ENCODE measurements at regions not wholly inside any gene's neighbourhood (a gene's known extent, or its start where the extent isn't known, plus 50 kb on each side); places are given as distances from the start of the nearest gene placed in this dataset.

DNA sequence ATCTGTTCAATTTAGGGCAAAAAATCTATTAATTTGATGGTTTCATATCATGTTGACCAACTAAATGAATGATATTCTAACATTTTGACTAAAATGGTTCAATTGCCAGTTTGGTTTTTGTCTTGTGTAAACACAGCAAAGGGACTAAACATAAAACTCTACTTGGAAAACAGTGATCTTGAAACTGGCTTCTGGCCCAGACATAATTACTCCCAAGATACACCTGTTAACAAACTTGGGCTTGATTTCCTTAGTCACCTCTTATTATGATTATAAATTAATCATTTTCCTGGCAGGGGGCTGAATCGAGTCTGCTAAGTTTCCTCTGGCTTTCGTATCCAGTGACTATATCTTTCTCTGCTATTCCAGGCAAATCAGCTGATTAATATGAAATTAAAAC is 78.0 kb upstream of the OXGR1 start:
- CTCF ChIA-PET = no interaction called here

DNA sequence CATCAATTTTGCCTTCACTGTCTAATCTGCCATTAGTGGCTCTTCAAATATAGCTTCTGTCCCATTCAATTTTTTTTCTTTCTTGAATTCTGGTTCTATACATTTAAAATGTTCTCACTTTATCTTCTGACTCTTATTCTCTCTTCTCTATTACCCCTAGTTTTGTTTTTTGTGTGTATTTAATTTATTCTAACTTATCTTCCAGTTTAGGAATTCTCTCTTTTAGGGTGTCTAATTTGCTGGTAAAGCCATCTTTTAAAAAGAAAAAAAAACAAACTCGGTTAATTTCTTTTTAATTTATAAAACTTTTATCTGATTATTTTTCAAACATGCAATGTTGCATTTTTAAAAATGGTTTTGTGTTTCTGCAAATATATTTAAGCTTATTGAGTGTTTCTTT is 80.3 kb upstream of the OXGR1 start:
- H3F3A ChIP-seq (replicated peaks; ENCODE audit: insufficient read depth) = no peaks in the 10 kb centered on the region
- H3K79me2 ChIP-seq (ENCODE audit: insufficient read depth) = no peaks in the 10 kb centered on the region
- WGBS (ENCODE audit: low lambda C conversion rate) = 0% methylated on average over 1 of the region's 1 CpG
- no peaks in the 10 kb centered on the region for H4K20me1 ChIP-seq (ENCODE audit: insufficient read depth)
- H3K4me3 ChIP-seq (ENCODE audit: low read depth in 2 of 2, low read length in 1 of 2) = no peak overlapping the region
- ChIA-PET CTCF (interaction anchor here (0.7 to 1.5 kb wide), 2 partner anchors 35 to 56 kb away, joined by 3 to 5 read pairs; no protein-coding TSS in a partner anchor), POLR2A (no interaction called here)
- no peaks in the 10 kb centered on the region for H3K4me1 ChIP-seq (ENCODE audit: control insufficient read depth in 1 of 2, insufficient read depth in 2 of 2, low read depth in 1 of 2, low read length in 1 of 2)
- H3K9ac ChIP-seq = no peak overlapping the region
- TF ChIP-seq CHD2 (IDR thresholded peaks at IDR 0.05; ENCODE audit: low read length, partially characterized antibody) (no peak), NFIC (IDR thresholded peaks at IDR 0.05; ENCODE audit: borderline replicate concordance) (no peak), FOSL2 (IDR thresholded peaks at IDR 0.05; ENCODE audit: borderline replicate concordance, low read depth) (no peak), GABPA (IDR thresholded peaks at IDR 0.05; ENCODE audit: low read depth) (no peak), NRF1 (IDR thresholded peaks at IDR 0.05; ENCODE audit: low read depth, low read length) (no peak), SIN3A (IDR thresholded peaks at IDR 0.05; ENCODE audit: borderline replicate concordance, low read depth, low read length) (no peak), FOXJ3 (CRISPR knock-in tag; IDR thresholded peaks at IDR 0.05) (no peak), TCF12 (IDR thresholded peaks at IDR 0.05) (no peak), EZH2phosphoT487 (IDR thresholded peaks at IDR 0.05; ENCODE audit: borderline replicate concordance, low read depth) (no peak), RXRA (IDR thresholded peaks at IDR 0.05; ENCODE audit: borderline replicate concordance, low read depth) (no peak), RFX5 (IDR thresholded peaks at IDR 0.05; ENCODE audit: low read length) (no peak)
- TF ChIP-seq, protein P1, sequence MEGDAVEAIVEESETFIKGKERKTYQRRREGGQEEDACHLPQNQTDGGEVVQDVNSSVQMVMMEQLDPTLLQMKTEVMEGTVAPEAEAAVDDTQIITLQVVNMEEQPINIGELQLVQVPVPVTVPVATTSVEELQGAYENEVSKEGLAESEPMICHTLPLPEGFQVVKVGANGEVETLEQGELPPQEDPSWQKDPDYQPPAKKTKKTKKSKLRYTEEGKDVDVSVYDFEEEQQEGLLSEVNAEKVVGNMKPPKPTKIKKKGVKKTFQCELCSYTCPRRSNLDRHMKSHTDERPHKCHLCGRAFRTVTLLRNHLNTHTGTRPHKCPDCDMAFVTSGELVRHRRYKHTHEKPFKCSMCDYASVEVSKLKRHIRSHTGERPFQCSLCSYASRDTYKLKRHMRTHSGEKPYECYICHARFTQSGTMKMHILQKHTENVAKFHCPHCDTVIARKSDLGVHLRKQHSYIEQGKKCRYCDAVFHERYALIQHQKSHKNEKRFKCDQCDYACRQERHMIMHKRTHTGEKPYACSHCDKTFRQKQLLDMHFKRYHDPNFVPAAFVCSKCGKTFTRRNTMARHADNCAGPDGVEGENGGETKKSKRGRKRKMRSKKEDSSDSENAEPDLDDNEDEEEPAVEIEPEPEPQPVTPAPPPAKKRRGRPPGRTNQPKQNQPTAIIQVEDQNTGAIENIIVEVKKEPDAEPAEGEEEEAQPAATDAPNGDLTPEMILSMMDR (IDR thresholded peaks at IDR 0.05) = no peak
- TF ChIP-seq, protein P2, sequence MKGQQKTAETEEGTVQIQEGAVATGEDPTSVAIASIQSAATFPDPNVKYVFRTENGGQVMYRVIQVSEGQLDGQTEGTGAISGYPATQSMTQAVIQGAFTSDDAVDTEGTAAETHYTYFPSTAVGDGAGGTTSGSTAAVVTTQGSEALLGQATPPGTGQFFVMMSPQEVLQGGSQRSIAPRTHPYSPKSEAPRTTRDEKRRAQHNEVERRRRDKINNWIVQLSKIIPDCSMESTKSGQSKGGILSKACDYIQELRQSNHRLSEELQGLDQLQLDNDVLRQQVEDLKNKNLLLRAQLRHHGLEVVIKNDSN (IDR thresholded peaks at IDR 0.05; ENCODE audit: borderline replicate concordance, low read depth) = no peak
- TF ChIP-seq, protein P3, sequence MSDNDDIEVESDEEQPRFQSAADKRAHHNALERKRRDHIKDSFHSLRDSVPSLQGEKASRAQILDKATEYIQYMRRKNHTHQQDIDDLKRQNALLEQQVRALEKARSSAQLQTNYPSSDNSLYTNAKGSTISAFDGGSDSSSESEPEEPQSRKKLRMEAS (IDR thresholded peaks at IDR 0.05; ENCODE audit: low read depth) = no peak
- TF ChIP-seq, protein P4, sequence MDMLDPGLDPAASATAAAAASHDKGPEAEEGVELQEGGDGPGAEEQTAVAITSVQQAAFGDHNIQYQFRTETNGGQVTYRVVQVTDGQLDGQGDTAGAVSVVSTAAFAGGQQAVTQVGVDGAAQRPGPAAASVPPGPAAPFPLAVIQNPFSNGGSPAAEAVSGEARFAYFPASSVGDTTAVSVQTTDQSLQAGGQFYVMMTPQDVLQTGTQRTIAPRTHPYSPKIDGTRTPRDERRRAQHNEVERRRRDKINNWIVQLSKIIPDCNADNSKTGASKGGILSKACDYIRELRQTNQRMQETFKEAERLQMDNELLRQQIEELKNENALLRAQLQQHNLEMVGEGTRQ (IDR thresholded peaks at IDR 0.05; ENCODE audit: borderline replicate concordance, low read depth, low read length) = no peak
- no peaks in the 10 kb centered on the region for H3K27me3 ChIP-seq (ENCODE audit: insufficient read depth)
- no peaks in the 10 kb centered on the region for H3K36me3 ChIP-seq (replicated peaks in 1 of 2; ENCODE audit: control insufficient read depth in 1 of 2, insufficient read depth in 2 of 2, low read length in 1 of 2)
- no peak overlapping the region for H3K4me2 ChIP-seq
- peaks cover 9% of the 10 kb centered on the region for H3K9me3 ChIP-seq
- no peak for DNase-seq
- no peak overlapping the region for H3K27ac ChIP-seq (ENCODE audit: low read depth in 2 of 2, low read length in 1 of 2)
- no peak overlapping the region for H2AFZ ChIP-seq (ENCODE audit: low read depth)
- no peaks in the 10 kb centered on the region for H3K9me2 ChIP-seq

More for the DNA sequence above, 78.0 kb upstream of the OXGR1 start:
- Histone ChIP-seq H4K20me1 (ENCODE audit: insufficient read depth) (no peaks in the 10 kb centered on the region), H3K4me2 (no peak overlapping the region), H3K4me1 (ENCODE audit: control insufficient read depth in 1 of 2, insufficient read depth in 2 of 2, low read depth in 1 of 2, low read length in 1 of 2) (no peaks in the 10 kb centered on the region), H3K79me2 (ENCODE audit: insufficient read depth) (no peaks in the 10 kb centered on the region), H3F3A (replicated peaks; ENCODE audit: insufficient read depth) (no peaks in the 10 kb centered on the region), H3K9me3 (peaks cover 9% of the 10 kb centered on the region), H3K36me3 (replicated peaks in 1 of 2; ENCODE audit: control insufficient read depth in 1 of 2, insufficient read depth in 2 of 2, low read length in 1 of 2) (no peaks in the 10 kb centered on the region), H3K4me3 (ENCODE audit: low read depth in 2 of 2, low read length in 1 of 2) (no peak overlapping the region), H3K9ac (no peak overlapping the region), H3K27ac (ENCODE audit: low read depth in 2 of 2, low read length in 1 of 2) (no peak overlapping the region), H3K27me3 (ENCODE audit: insufficient read depth) (no peaks in the 10 kb centered on the region), H2AFZ (ENCODE audit: low read depth) (no peak overlapping the region), H3K9me2 (no peaks in the 10 kb centered on the region)
- 32% methylated on average over 2 of the region's 2 CpGs for WGBS (ENCODE audit: low lambda C conversion rate)
- POLR2A ChIA-PET = no interaction called here
- TF ChIP-seq RAD21 (IDR thresholded peaks at IDR 0.05; ENCODE audit: low read length) = no peak
- TF ChIP-seq, protein P3 (IDR thresholded peaks at IDR 0.05; ENCODE audit: low read depth) = no peak
- no peak for TF ChIP-seq MEF2A (IDR thresholded peaks at IDR 0.05; ENCODE audit: borderline replicate concordance, low read depth)
- no peak for TF ChIP-seq JUND (IDR thresholded peaks at IDR 0.05)
- TF ChIP-seq CHD2 (IDR thresholded peaks at IDR 0.05; ENCODE audit: low read length, partially characterized antibody) = no peak
- TF ChIP-seq, protein P5, sequence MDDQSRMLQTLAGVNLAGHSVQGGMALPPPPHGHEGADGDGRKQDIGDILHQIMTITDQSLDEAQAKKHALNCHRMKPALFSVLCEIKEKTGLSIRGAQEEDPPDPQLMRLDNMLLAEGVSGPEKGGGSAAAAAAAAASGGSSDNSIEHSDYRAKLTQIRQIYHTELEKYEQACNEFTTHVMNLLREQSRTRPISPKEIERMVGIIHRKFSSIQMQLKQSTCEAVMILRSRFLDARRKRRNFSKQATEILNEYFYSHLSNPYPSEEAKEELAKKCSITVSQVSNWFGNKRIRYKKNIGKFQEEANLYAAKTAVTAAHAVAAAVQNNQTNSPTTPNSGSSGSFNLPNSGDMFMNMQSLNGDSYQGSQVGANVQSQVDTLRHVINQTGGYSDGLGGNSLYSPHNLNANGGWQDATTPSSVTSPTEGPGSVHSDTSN (IDR thresholded peaks at IDR 0.05) = no peak
- TF ChIP-seq NRF1 (IDR thresholded peaks at IDR 0.05; ENCODE audit: low read depth, low read length) = no peak
- DNase-seq = no peak
